NCI-H460 (cell line): ENCODE measurements at regions not wholly inside any gene's neighbourhood (a gene's known extent, or its start where the extent isn't known, plus 50 kb on each side); places are given as distances from the start of the nearest gene placed in this dataset.

Source experiments
- DNase-seq: peaks from one replicate; pipeline ENCODE4 v3.0.0-alpha.2; 2016; ENCODE audit warnings: low read depth; ENCODE audit errors: extremely low read depth

DNA sequence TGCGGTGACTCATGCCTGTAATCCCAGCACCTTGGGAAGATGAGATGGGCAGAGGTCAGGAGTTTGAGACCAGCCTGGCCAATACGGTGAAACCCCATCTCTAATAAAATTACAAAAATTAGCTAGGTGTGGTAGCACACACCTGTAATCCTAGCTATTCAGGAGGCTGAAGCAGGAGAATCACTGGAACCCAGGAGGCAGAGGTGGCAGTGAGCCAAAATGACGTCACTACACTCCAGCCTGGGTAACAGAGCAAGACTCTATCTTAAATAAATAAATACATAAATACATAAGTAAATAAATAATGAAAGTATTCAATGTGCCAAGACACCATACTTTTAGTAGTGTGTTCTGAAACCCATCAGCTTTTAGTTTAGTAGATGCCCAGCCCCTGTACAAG is 308.1 kb upstream of the FLRT2 start:
- no peak for DNase-seq

DNA sequence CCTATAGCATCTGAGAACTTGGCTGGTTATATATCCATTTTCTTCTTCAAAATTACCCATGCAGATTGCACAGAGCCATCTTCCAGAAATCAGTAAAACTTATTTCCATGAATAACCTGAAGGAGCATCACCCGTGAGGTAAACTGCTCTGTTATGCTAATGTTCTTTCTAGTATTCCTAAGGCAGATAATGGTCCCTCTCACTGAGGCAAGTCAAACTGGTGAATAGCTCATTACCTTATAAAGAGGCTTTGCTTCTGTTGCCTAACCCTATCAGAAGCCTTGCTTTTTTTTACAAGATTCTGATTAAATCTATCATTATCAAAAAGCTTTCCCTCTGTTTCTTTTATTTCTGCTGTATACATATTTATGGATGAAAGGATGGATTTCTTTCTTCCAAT is 307.6 kb upstream of the FLRT2 start:
- DNase-seq: no peak

GRCh38 chr14:85223667-85224066 is 306.3 kb upstream of the FLRT2 start:
- DNase-seq: no peak

- no peak for DNase-seq
Observed at GRCh38 chr14:85224241-85224640, 305.7 kb upstream of the FLRT2 start.

DNA sequence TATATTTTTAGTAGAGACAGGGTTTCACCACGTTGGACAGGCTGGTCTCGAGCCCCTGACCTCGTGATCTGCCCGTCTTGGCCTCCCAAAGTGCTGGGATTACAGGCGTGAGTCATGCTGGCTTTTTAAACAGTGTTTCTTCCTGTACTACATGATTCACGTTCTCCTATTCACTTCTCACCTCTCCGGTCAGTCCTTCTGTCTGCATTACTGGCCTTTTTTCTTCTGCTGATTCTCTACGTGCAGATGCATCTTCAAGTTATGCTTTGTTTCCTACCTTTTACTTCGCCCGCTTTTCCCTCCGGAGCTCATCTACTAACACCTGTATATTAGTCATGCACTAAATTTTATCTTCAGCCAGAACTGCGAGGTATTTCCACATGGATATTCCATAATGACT is 296.2 kb upstream of the FLRT2 start:
- DNase-seq: peak; percentile 50

DNA sequence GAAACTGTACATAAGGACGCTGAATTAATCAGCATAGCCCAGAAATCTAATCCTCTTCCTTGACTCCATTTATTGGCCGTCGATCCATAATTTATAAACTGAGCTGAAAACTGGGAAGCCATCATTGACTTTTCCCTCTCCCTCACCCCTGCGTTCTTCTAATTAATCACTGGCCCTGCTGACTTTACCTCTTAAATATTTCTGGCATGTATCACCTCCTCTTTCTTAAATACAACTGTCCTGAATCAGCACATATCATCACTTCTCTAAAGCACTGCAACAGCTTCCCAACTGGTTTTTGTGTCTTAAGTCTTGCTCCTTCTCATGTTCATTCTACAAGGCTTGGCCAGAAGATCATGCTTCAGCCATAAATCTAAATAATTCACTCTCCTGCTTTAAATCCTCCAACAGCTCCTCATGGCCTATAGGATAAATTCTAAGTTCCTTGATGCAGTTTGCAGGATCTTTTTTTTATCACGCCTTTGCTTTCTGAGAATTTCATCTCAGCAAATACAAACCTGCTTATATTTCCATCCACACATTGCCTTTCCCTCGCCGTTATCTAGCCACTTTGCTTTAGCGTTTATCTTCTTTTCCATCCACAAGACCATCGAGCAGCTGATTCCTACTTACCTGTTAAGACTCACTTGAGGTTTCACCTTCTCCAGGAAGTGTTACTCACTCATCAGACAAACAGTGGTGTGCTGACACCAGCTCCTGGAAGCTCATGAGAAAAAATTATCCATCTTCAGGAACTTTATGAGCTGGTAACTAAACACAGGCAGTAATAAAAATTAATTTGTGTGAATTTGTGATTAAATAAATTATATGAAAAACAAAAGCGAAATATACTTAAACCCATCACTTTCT is 295.6 kb upstream of the FLRT2 start:
- peak; percentile 41 for DNase-seq

- no peak for DNase-seq
Observed at GRCh38 chr14:85235868-85236267, 294.1 kb upstream of the FLRT2 start.

GRCh38 chr14:85236296-85236695 is 293.6 kb upstream of the FLRT2 start:
- DNase-seq: no peak

DNA sequence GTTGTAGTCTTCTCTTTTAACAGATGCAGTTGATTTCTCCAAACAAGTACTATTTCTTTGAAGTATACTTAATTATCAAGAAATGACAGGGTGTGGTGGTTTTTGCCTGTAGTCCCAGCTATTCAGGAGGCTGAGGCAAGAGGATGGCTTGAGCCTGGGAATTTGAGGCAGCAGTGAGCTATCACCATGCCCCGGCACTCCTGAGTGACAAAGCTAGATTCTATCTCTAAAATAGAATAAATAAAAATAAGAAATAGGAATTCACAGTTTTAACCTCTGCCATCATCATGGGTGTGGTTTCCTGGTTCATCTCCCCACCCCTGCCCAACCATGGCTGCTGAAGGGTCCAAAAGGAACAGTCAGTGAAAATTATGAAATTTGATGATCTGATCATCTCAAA is 290.2 kb upstream of the FLRT2 start:
- DNase-seq: peak; percentile 29

GRCh38 chr14:85241022-85241855 is 288.7 kb upstream of the FLRT2 start:
- no peak for DNase-seq

GRCh38 chr14:85242666-85243065 is 287.3 kb upstream of the FLRT2 start:
- DNase-seq: no peak

- no peak for DNase-seq
Observed at GRCh38 chr14:85243321-85243720, 286.6 kb upstream of the FLRT2 start.

DNA sequence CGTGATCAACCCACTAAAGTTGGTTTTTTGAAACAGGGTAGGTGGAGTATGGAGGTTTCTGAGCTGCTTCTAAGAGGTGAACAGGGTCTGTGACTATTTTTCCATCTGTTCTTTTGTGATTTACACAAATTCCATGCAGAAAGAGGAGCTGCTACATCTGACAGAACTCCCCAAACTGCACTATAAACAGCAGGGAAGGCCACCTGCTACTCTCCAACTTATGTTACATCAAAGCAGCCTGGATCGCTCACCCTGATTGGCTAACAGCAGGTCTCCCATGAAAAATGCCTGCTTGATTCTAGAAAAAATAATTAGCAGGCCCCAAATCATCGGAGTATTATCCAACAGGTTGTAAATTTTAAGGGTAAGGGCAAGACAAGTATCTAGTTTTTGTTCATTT is 282.9 kb upstream of the FLRT2 start:
- DNase-seq: no peak

- no peak for DNase-seq
Observed at GRCh38 chr14:85248881-85249635, 280.9 kb upstream of the FLRT2 start.

- DNase-seq: no peak
Observed at GRCh38 chr14:85250414-85251189, 279.3 kb upstream of the FLRT2 start.

DNA sequence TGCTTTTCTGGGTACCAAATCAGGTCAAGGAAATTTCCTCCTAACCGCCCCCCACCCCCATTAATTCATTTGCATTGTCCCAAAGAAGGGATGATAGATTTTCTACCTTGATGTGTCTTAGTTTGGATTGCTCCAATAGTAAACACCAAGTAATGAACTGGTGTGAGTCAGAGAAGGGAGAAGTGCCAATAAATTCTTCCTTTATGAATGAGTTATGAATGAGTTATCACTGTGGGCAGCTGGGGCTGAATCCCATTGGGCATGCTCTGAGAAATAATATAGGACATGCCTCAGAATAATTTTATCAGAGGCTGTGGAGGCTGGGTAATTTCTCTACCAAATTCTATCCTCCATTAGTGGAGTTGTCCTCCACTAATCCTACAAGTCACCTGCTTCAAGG is 277.9 kb upstream of the FLRT2 start:
- DNase-seq: peak; percentile 30

DNA sequence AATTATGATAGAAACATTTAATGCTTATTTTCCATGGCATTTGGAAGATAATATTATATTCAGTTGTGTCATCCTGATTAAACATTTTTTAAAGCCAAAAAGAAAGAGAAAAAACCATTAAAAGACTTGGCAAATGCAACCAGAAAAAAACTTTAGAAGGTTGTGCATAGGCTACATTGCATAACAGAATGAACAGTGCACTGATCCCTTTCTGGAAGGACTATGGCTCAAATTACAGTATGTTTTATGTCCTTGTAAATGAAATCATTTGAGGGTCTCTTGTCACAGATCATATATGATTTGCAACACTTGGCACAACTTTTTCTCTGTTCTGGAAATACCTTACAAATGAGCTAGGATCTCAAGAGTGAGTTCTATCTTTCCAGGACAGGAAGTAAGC is 275.2 kb upstream of the FLRT2 start:
- DNase-seq: no peak

DNA sequence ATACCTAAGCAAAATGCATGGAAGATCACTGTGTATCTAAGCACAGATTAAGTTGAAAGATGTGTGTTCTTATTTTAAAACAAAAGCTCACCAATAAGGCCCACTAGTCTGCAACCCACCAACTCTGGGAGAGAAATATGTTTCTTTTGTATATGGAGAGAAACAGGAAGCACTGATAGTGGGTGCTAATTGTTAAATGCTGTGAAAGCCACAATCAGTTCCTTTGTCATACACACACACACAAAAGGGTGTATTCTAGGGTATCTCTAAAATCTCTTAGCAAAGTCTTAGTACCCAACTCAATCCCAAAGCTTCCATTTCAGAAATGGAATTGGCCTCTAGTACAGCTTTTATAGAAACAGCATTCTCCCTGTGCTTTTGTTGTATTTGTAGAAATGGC is 272.7 kb upstream of the FLRT2 start:
- DNase-seq: no peak

GRCh38 chr14:85263916-85264675 is 265.8 kb upstream of the FLRT2 start:
- no peak for DNase-seq
